K562 (cell line): ENCODE measurements at regions not wholly inside any gene's neighbourhood (a gene's known extent, or its start where the extent isn't known, plus 50 kb on each side); places are given as distances from the start of the nearest gene placed in this dataset.

ENCODE experiments used
- ATAC-seq: fragments of 200-7000 bp; cut with Tn5 transposase; 3 replicates; pipeline ENCODE4 v1.9.1; 2020; ENCODE audit warnings: moderate library complexity
- BruUV-seq: library from RNA; stranded (reverse); fragments of 400-500 nt; replicated peaks from 2 replicates; lab custom pipeline; 2021; lab: Mats Ljungman, UMichigan
- CTCF ChIA-PET: fragments of 300-600 bp; formaldehyde crosslinking; extraction: SDS; loops from one replicate; lab custom pipeline; 2021; ENCODE audit warnings: low intra/inter-chr PET ratio; lab: Yijun Ruan, JAX
- POLR2A ChIA-PET: fragments of 300-600, 350-650 bp; sonication (Branson Sonifier 250); formaldehyde crosslinking; extraction: SDS; loops from one replicate; lab custom pipeline; 2021; ENCODE audit warnings: antibody characterized with exemption, inconsistent platforms; lab: Yijun Ruan, JAX
- DNase-seq, 4 experiments: peaks; one replicate each; pipeline versions ENCODE4 v3.0.0 to v3.0.0-alpha.2; 2011 to 2018; ENCODE audit warnings: low spot score in 3 of 4, mixed read lengths in 3 of 4; ENCODE audit errors: extremely low read depth in 1 of 4
- FAIRE-seq: peaks from 2 replicates; lab custom pipeline; 2011; peaks lifted over from hg19 to GRCh38; lab: Jason Lieb, UNC
- H2AFZ ChIP-seq: 2 replicates; pipeline ENCODE4 v1.6.0; 2011; ENCODE audit warnings: low read depth, low read length, control low read depth, inconsistent platforms
- H3K27ac ChIP-seq: fragments of 200-600 bp; 3 replicates; pipeline ENCODE4 v1.8.0; 2011; ENCODE audit warnings: low read depth, mild to moderate bottlenecking, control low read depth, inconsistent platforms, low read length, moderate library complexity, mixed read lengths; ENCODE audit errors: extremely low read depth
- H3K27me3 ChIP-seq, 2 experiments: fragments of 300-600 bp in 1 of 2; 2 replicates in 1 of 2; 3 replicates in 1 of 2; pipeline versions ENCODE4 v1.6.0 to v1.8.0; 2011; ENCODE audit warnings: inconsistent platforms in 2 of 2, low read length in 2 of 2, mild to moderate bottlenecking in 1 of 2, mixed read lengths in 1 of 2, moderate library complexity in 1 of 2; ENCODE audit not compliant: control insufficient read depth in 2 of 2, insufficient read depth in 2 of 2
- H3K36me3 ChIP-seq: fragments of 300-600 bp; 3 replicates; pipeline ENCODE4 v1.8.0; 2011; ENCODE audit warnings: mild to moderate bottlenecking, low read length, inconsistent platforms; ENCODE audit not compliant: control insufficient read depth, insufficient read depth
- H3K4me1 ChIP-seq, 2 experiments: fragments of 200-600 bp in 1 of 2; replicated peaks in 1 of 2; 2 replicates in 1 of 2; 3 replicates in 1 of 2; pipeline versions ENCODE4 v1.5.1 to v1.8.0; 2011; ENCODE audit warnings: inconsistent platforms in 2 of 2, low read length in 2 of 2, mild to moderate bottlenecking in 1 of 2, mixed read lengths in 1 of 2, moderate library complexity in 1 of 2; ENCODE audit not compliant: control insufficient read depth in 2 of 2, insufficient read depth in 2 of 2
- H3K4me2 ChIP-seq: 2 replicates; pipeline ENCODE4 v1.6.1; 2011; ENCODE audit warnings: low read length, control low read depth, inconsistent platforms, mixed read lengths; ENCODE audit not compliant: insufficient read depth
- H3K4me3 ChIP-seq: fragments of 200-600 bp; sonication (generic), shearing (Covaris generic); 2 replicates; pipeline ENCODE4 v1.5.1; 2016; ENCODE audit warnings: control low read depth, inconsistent platforms
- H3K79me2 ChIP-seq: fragments of 200-600 bp; 3 replicates; pipeline ENCODE4 v1.8.0; 2011; ENCODE audit warnings: low read length, inconsistent platforms; ENCODE audit not compliant: control insufficient read depth, insufficient read depth
- H3K9ac ChIP-seq, 2 experiments: 2 replicates each; pipeline versions ENCODE4 v1.6.0 to v1.6.1; 2011; ENCODE audit warnings: low read depth in 2 of 2, low read length in 2 of 2, control low read depth in 1 of 2, inconsistent platforms in 1 of 2, mild to moderate bottlenecking in 1 of 2, mixed read lengths in 1 of 2; ENCODE audit not compliant: insufficient read depth in 1 of 2
- H3K9me1 ChIP-seq: one replicate; pipeline ENCODE4 v1.6.0; 2011; ENCODE audit warnings: inconsistent platforms, mild to moderate bottlenecking, low read length, moderate library complexity; ENCODE audit not compliant: control insufficient read depth, insufficient read depth
- H3K9me3 ChIP-seq: replicated peaks from 2 replicates; pipeline ENCODE4 v1.5.1; 2011; ENCODE audit warnings: low read depth, low read length, inconsistent platforms; ENCODE audit not compliant: control insufficient read depth, insufficient read depth
- H4K20me1 ChIP-seq: replicated peaks from 2 replicates; pipeline ENCODE4 v1.6.1; 2011; ENCODE audit warnings: low read length, inconsistent platforms, mixed read lengths; ENCODE audit not compliant: control insufficient read depth, insufficient read depth
- ATF7 ChIP-seq: fragments of 450-650 bp; IDR thresholded peaks from 2 replicates; pipeline ENCODE4 v1.7.1; 2014; ENCODE audit warnings: mild to moderate bottlenecking, moderate library complexity
- CBX8 ChIP-seq: fragments of 200-600 bp; sonication (generic); IDR thresholded peaks from 2 replicates; pipeline ENCODE4 v1.6.1; 2012; ENCODE audit warnings: borderline replicate concordance, mixed run types, low read depth, mild to moderate bottlenecking, moderate library complexity, mixed read lengths, low read length, control low read depth, inconsistent platforms; ENCODE audit not compliant: poor library complexity, severe bottlenecking; ENCODE audit errors: extremely low read depth
- CEBPZ ChIP-seq: fragments of 150-350 bp; IDR thresholded peaks from 2 replicates; pipeline ENCODE4 v1.6.1; 2014; ENCODE audit warnings: low read depth, mild to moderate bottlenecking, low read length, borderline replicate concordance
- ETV1 ChIP-seq: fragments of 450-650 bp; conservative IDR thresholded peaks from 2 replicates; pipeline ENCODE4 v1.6.1; 2016; ENCODE audit warnings: missing genetic modification characterization, control low read depth, low read depth, missing compliant biosample characterization
- HNRNPLL ChIP-seq: fragments of 200-400 bp; formaldehyde crosslinking; IDR thresholded peaks from 2 replicates; pipeline ENCODE4 v1.6.1; 2017; ENCODE audit warnings: low read length, low read depth, mild to moderate bottlenecking; ENCODE audit not compliant: poor library complexity, severe bottlenecking
- JUN ChIP-seq, 2 experiments: sonication (generic) in 1 of 2; formaldehyde crosslinking in 1 of 2; IDR thresholded peaks; 2 replicates each; pipeline versions ENCODE4 v1.6.1 to v1.8.0; 2012 to 2022; ENCODE audit warnings: borderline replicate concordance in 2 of 2, mild to moderate bottlenecking in 2 of 2, improper control_type of control experiment in 1 of 2, low read depth in 1 of 2, low read length in 1 of 2, missing genetic modification reagents in 1 of 2
- MYC ChIP-seq, 2 experiments: fragments of 250-450 bp in 1 of 2; sonication (Bioruptor Pico) in 1 of 2; IDR thresholded peaks; 2 replicates each; pipeline versions ENCODE4 v1.5.1 to v1.6.1; 2012 to 2021; ENCODE audit warnings: low read depth in 2 of 2, borderline replicate concordance in 1 of 2, improper control_type of control experiment in 1 of 2, low read length in 1 of 2, mild to moderate bottlenecking in 1 of 2, moderate library complexity in 1 of 2
- OTX1 ChIP-seq: fragments of 450-650 bp; formaldehyde crosslinking; IDR thresholded peaks from 2 replicates; pipeline ENCODE4 v1.4.0; 2022; ENCODE audit warnings: mild to moderate bottlenecking
- SP1 ChIP-seq: sonication (generic); formaldehyde crosslinking; IDR thresholded peaks from 2 replicates; pipeline ENCODE4 v1.8.1; 2022; ENCODE audit warnings: mild to moderate bottlenecking, missing genetic modification reagents
- ZNF124 ChIP-seq: sonication (generic); formaldehyde crosslinking; IDR thresholded peaks from 2 replicates; pipeline ENCODE4 v1.8.1; 2022; ENCODE audit warnings: missing genetic modification reagents
- ZNF217 ChIP-seq: sonication (generic); formaldehyde crosslinking; IDR thresholded peaks from 2 replicates; pipeline ENCODE4 v1.8.0; 2022; ENCODE audit warnings: mild to moderate bottlenecking, missing genetic modification reagents
- ZNF316 ChIP-seq: fragments of 450-650 bp; IDR thresholded peaks from 2 replicates; pipeline ENCODE4 v1.6.1; 2016
- ZNF586 ChIP-seq: fragments of 450-650 bp; formaldehyde crosslinking; conservative IDR thresholded peaks from 2 replicates; pipeline ENCODE4 v1.4.0; 2020; ENCODE audit warnings: mild to moderate bottlenecking, moderate library complexity
- WGBS: fragments of 100-300 bp; shearing (Covaris generic); methylation state at CpG from one replicate; pipeline ENCODE4 v1.1.6; 2016; ENCODE audit warnings: low coverage, mixed read lengths; ENCODE audit not compliant: insufficient coverage; ENCODE audit errors: missing lambda C conversion rate; 5-methylcytosine and 5-hydroxymethylcytosine counted together
- in situ Hi-C: fragments of 300-500 bp; cut with MboI; formaldehyde crosslinking; loops from 4 replicates; pipeline ENCODE4 v1.15.0; 2018; ENCODE audit warnings: inconsistent platforms, mixed read lengths
- intact Hi-C: fragments of 100-400 bp; cut with micrococcal nuclease; formaldehyde crosslinking; loops from 2 replicates; pipeline ENCODE4 v1.14.2; 2022
- TF ChIP-seq, protein P1 (sequence below): IDR thresholded peaks from 2 replicates; pipeline ENCODE4 v1.6.1; 2011; ENCODE audit not compliant: insufficient read length; ENCODE audit errors: extremely low read depth
- TF ChIP-seq, protein P2 (sequence below): sonication (generic); formaldehyde crosslinking; IDR thresholded peaks from 2 replicates; pipeline ENCODE4 v1.8.1; 2023; ENCODE audit warnings: mild to moderate bottlenecking, missing genetic modification reagents

DNA sequence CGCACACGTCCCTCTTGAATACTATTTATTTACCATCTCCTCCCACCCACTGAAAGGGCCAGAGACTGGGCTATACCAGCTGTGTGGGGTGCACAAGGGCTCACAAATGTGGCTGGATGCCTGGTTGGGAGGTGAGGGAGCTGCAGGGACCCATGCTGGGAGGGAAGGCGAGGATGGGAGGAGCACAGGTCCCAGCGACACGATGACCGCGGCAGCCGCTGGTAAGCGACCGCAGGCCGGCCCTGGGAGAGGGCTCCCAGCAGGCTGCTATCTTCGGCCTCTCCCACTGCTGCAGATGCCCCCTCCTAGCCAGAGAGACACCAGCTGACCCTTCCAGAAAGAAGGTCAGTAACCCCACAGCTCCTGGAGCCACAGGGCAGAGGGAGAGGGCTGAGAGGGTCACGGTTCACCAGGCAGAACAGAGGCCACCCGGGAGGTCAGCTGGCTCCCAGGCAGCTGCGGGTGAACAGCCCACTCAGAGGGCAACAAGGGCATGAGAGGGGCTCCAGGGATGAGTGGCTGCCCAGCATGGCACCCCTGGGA, 163.9 kb downstream of the CRYBB2 start:
- Histone ChIP-seq H3K4me2 (no peak overlapping the region), H3K9me3 (no peaks in the 10 kb centered on the region), H3K79me2 (peaks cover 21% of the 10 kb centered on the region), H4K20me1 (peaks cover 14% of the 10 kb centered on the region), H3K9ac (no peak overlapping the region; a peak in 1 of 4 replicates), H3K4me3 (no peak overlapping the region), H3K36me3 (peaks cover 24% of the 10 kb centered on the region; the same call in 2 of the 3 replicates), H3K27me3 (no peaks in the 10 kb centered on the region), H3K4me1 (peaks cover 0 to 16% of the 10 kb centered on the region in 2 experiments; a peak in 2 of 5 replicates), H2AFZ (no peak overlapping the region), H3K9me1 (no peaks in the 10 kb centered on the region), H3K27ac (no peak overlapping the region)
- no TSS peak for BruUV-seq
- ChIA-PET CTCF (no interaction called here), POLR2A (no interaction called here)
- 79% methylated on average over 4 of the region's 15 CpGs for WGBS
- ATAC-seq = no peak; the same call in 2 of the 3 replicates
- no peak for DNase-seq
- intact Hi-C loops (no loop called here), in situ Hi-C loops (no loop called here)
- no peak for FAIRE-seq
- TF ChIP-seq JUN (IDR thresholded peaks at IDR 0.05; ENCODE audit: borderline replicate concordance, low read depth, low read length) (no peak), JUN (CRISPR knock-in tag; IDR thresholded peaks at IDR 0.05; ENCODE audit: borderline replicate concordance) (no peak), ZNF316 (no peak), ZNF586 (CRISPR knock-in tag) (no peak), CBX8 (no peak), ZNF217 (CRISPR knock-in tag) (no peak), CEBPZ (no peak), ATF7 (no peak), MYC (IDR thresholded peaks at IDR 0.05; ENCODE audit: low read depth, low read length) (no peak), MYC (CRISPR knock-in tag; IDR thresholded peaks at IDR 0.05; ENCODE audit: borderline replicate concordance, low read depth) (no peak), SP1 (CRISPR knock-in tag) (no peak), ZNF124 (CRISPR knock-in tag) (no peak), HNRNPLL (no peak), ETV1 (tag) (no peak), OTX1 (CRISPR knock-in tag) (no peak)
- TF ChIP-seq, protein P1, sequence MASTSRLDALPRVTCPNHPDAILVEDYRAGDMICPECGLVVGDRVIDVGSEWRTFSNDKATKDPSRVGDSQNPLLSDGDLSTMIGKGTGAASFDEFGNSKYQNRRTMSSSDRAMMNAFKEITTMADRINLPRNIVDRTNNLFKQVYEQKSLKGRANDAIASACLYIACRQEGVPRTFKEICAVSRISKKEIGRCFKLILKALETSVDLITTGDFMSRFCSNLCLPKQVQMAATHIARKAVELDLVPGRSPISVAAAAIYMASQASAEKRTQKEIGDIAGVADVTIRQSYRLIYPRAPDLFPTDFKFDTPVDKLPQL = no peak
- TF ChIP-seq, protein P2, sequence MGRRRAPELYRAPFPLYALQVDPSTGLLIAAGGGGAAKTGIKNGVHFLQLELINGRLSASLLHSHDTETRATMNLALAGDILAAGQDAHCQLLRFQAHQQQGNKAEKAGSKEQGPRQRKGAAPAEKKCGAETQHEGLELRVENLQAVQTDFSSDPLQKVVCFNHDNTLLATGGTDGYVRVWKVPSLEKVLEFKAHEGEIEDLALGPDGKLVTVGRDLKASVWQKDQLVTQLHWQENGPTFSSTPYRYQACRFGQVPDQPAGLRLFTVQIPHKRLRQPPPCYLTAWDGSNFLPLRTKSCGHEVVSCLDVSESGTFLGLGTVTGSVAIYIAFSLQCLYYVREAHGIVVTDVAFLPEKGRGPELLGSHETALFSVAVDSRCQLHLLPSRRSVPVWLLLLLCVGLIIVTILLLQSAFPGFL (CRISPR knock-in tag) = no peak
